ENCODE measurements at regions not wholly inside any gene's neighbourhood (a gene's known extent, or its start where the extent isn't known, plus 50 kb on each side); places are given as distances from the start of the nearest gene placed in this dataset.

GRCh38 chr12:93154753-93155480 lies 222.8 kb upstream of the NUDT4 start:
- no peak overlapping the region for H3K27ac ChIP-seq (ENCODE audit: low read depth, low read length)
- no peaks in the 10 kb centered on the region for H3K79me2 ChIP-seq (ENCODE audit: control insufficient read depth, insufficient read depth, low read length, unreplicated experiment)
- H3K4me1 ChIP-seq (ENCODE audit: control insufficient read depth, insufficient read depth, low read length, unreplicated experiment): peaks cover 11% of the 10 kb centered on the region
- H3K4me3 ChIP-seq (ENCODE audit: low read depth, low read length): no peak overlapping the region
- no peaks in the 10 kb centered on the region for H3K36me3 ChIP-seq (ENCODE audit: insufficient read depth, low read length)
- no peak overlapping the region for H2AFZ ChIP-seq (ENCODE audit: low read length, unreplicated experiment)
- no peaks in the 10 kb centered on the region for H3K27me3 ChIP-seq (ENCODE audit: insufficient read depth, low read length)

DNA sequence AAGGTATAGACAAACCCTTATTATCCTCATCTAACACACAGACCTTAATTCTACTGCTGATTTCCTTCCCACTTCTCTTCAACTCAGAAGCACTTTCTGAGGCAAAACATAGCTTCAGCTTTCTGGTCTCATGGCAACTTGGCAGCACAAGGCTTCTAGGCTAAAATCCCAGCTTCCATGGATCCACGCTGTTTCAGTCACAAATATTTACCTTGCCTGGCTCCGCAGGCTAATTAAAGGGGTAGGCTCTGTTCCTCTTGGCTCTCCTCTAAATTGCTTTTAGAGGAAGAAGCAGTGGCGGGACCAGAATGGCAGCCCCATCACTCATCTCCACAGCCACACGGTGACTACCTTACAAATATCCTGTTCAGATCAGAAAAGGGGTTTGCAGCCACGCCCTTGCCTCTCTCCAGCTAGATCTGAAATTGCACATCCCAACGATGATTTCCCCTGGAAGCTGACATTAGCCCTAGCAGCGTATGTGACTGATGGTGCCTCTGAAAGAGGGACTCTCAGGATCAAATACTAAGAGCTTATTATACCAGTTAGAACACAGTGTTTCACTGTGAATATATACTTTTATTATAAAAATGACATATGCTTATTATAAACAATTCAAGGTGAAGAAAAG lies 221.5 kb upstream of the NUDT4 start:
- H3K27ac ChIP-seq (ENCODE audit: low read depth, low read length): no peak overlapping the region
- H3K4me3 ChIP-seq (ENCODE audit: low read depth, low read length): no peak overlapping the region
- no peaks in the 10 kb centered on the region for H3K27me3 ChIP-seq (ENCODE audit: insufficient read depth, low read length)
- H2AFZ ChIP-seq (ENCODE audit: low read length, unreplicated experiment): no peak overlapping the region
- H3K4me1 ChIP-seq (ENCODE audit: control insufficient read depth, insufficient read depth, low read length, unreplicated experiment): peaks cover 11% of the 10 kb centered on the region
- no peaks in the 10 kb centered on the region for H3K79me2 ChIP-seq (ENCODE audit: control insufficient read depth, insufficient read depth, low read length, unreplicated experiment)
- no peaks in the 10 kb centered on the region for H3K36me3 ChIP-seq (ENCODE audit: insufficient read depth, low read length)

DNA sequence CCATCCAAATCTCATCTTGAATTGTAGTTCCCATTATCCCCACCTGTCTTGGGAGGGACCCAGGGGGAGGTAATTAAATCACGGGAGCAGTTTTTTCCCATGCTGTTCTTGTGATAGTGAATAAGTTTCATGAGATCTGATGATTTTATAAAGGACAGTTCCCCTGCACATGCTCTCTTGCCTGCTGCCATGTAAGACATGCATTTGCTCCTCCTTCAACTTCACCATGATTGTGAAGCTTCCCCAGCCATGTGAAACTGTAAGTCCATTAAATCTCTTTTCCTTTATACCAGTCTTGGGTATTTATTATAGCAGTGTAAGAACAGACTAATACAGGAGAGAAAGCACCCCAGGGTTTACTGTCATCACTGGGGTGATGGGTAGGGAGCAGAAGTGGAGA lies 220.4 kb upstream of the NUDT4 start:
- Histone ChIP-seq H3K27me3 (ENCODE audit: insufficient read depth, low read length) (no peaks in the 10 kb centered on the region), H3K36me3 (ENCODE audit: insufficient read depth, low read length) (no peaks in the 10 kb centered on the region), H2AFZ (ENCODE audit: low read length, unreplicated experiment) (no peak overlapping the region), H3K4me3 (ENCODE audit: low read depth, low read length) (no peak overlapping the region), H3K79me2 (ENCODE audit: control insufficient read depth, insufficient read depth, low read length, unreplicated experiment) (no peaks in the 10 kb centered on the region), H3K27ac (ENCODE audit: low read depth, low read length) (no peak overlapping the region), H3K4me1 (ENCODE audit: control insufficient read depth, insufficient read depth, low read length, unreplicated experiment) (peaks cover 11% of the 10 kb centered on the region)

GRCh38 chr12:93158065-93158843 lies 219.5 kb upstream of the NUDT4 start:
- no peak overlapping the region for H3K4me3 ChIP-seq (ENCODE audit: low read depth, low read length)
- no peaks in the 10 kb centered on the region for H3K79me2 ChIP-seq (ENCODE audit: control insufficient read depth, insufficient read depth, low read length, unreplicated experiment)
- no peaks in the 10 kb centered on the region for H3K27me3 ChIP-seq (ENCODE audit: insufficient read depth, low read length)
- no peak overlapping the region for H3K27ac ChIP-seq (ENCODE audit: low read depth, low read length)
- no peak overlapping the region for H2AFZ ChIP-seq (ENCODE audit: low read length, unreplicated experiment)
- H3K36me3 ChIP-seq (ENCODE audit: insufficient read depth, low read length): no peaks in the 10 kb centered on the region
- peaks cover 11% of the 10 kb centered on the region for H3K4me1 ChIP-seq (ENCODE audit: control insufficient read depth, insufficient read depth, low read length, unreplicated experiment)

- no peaks in the 10 kb centered on the region for H3K36me3 ChIP-seq (ENCODE audit: insufficient read depth, low read length)
- no peak overlapping the region for H3K27ac ChIP-seq (ENCODE audit: low read depth, low read length)
- H2AFZ ChIP-seq (ENCODE audit: low read length, unreplicated experiment): no peak overlapping the region
- H3K27me3 ChIP-seq (ENCODE audit: insufficient read depth, low read length): no peaks in the 10 kb centered on the region
- H3K4me3 ChIP-seq (ENCODE audit: low read depth, low read length): no peak overlapping the region
- no peaks in the 10 kb centered on the region for H3K4me1 ChIP-seq (ENCODE audit: control insufficient read depth, insufficient read depth, low read length, unreplicated experiment)
- H3K79me2 ChIP-seq (ENCODE audit: control insufficient read depth, insufficient read depth, low read length, unreplicated experiment): no peaks in the 10 kb centered on the region
Observed at GRCh38 chr12:93163260-93164036, 214.3 kb upstream of the NUDT4 start.

GRCh38 chr12:93164103-93164880 lies 213.4 kb upstream of the NUDT4 start:
- Histone ChIP-seq H3K27me3 (ENCODE audit: insufficient read depth, low read length) (no peaks in the 10 kb centered on the region), H3K27ac (ENCODE audit: low read depth, low read length) (no peak overlapping the region), H3K79me2 (ENCODE audit: control insufficient read depth, insufficient read depth, low read length, unreplicated experiment) (no peaks in the 10 kb centered on the region), H3K36me3 (ENCODE audit: insufficient read depth, low read length) (no peaks in the 10 kb centered on the region), H3K4me1 (ENCODE audit: control insufficient read depth, insufficient read depth, low read length, unreplicated experiment) (no peaks in the 10 kb centered on the region), H2AFZ (ENCODE audit: low read length, unreplicated experiment) (no peak overlapping the region), H3K4me3 (ENCODE audit: low read depth, low read length) (no peak overlapping the region)

GRCh38 chr12:93165384-93165932 lies 212.3 kb upstream of the NUDT4 start:
- Histone ChIP-seq H3K36me3 (ENCODE audit: insufficient read depth, low read length) (no peaks in the 10 kb centered on the region), H3K27me3 (ENCODE audit: insufficient read depth, low read length) (no peaks in the 10 kb centered on the region), H3K27ac (ENCODE audit: low read depth, low read length) (no peak overlapping the region), H3K4me1 (ENCODE audit: control insufficient read depth, insufficient read depth, low read length, unreplicated experiment) (no peaks in the 10 kb centered on the region), H3K4me3 (ENCODE audit: low read depth, low read length) (no peak overlapping the region), H3K79me2 (ENCODE audit: control insufficient read depth, insufficient read depth, low read length, unreplicated experiment) (no peaks in the 10 kb centered on the region), H2AFZ (ENCODE audit: low read length, unreplicated experiment) (no peak overlapping the region)

- Histone ChIP-seq H3K27me3 (ENCODE audit: insufficient read depth, low read length) (no peaks in the 10 kb centered on the region), H3K36me3 (ENCODE audit: insufficient read depth, low read length) (no peaks in the 10 kb centered on the region), H3K79me2 (ENCODE audit: control insufficient read depth, insufficient read depth, low read length, unreplicated experiment) (no peaks in the 10 kb centered on the region), H3K4me1 (ENCODE audit: control insufficient read depth, insufficient read depth, low read length, unreplicated experiment) (no peaks in the 10 kb centered on the region), H3K27ac (ENCODE audit: low read depth, low read length) (no peak overlapping the region), H3K4me3 (ENCODE audit: low read depth, low read length) (no peak overlapping the region), H2AFZ (ENCODE audit: low read length, unreplicated experiment) (no peak overlapping the region)
Observed at GRCh38 chr12:93166541-93167307, 211.0 kb upstream of the NUDT4 start.

GRCh38 chr12:93167331-93167730 lies 210.4 kb upstream of the NUDT4 start:
- H2AFZ ChIP-seq (ENCODE audit: low read length, unreplicated experiment): no peak overlapping the region
- no peak overlapping the region; the same call in 1 of the 2 replicates for H3K4me3 ChIP-seq (ENCODE audit: low read depth, low read length)

More at GRCh38 chr12:93167331-93167730, 210.4 kb upstream of the NUDT4 start:
- no peaks in the 10 kb centered on the region for H3K36me3 ChIP-seq (ENCODE audit: insufficient read depth, low read length)
- no peak overlapping the region for H3K27ac ChIP-seq (ENCODE audit: low read depth, low read length)
- peaks cover under 1% of the 10 kb centered on the region for H3K4me1 ChIP-seq (ENCODE audit: control insufficient read depth, insufficient read depth, low read length, unreplicated experiment)
- no peaks in the 10 kb centered on the region for H3K79me2 ChIP-seq (ENCODE audit: control insufficient read depth, insufficient read depth, low read length, unreplicated experiment)
- H3K27me3 ChIP-seq (ENCODE audit: insufficient read depth, low read length): no peaks in the 10 kb centered on the region
